ENCODE measurements at regions not wholly inside any gene's neighbourhood (a gene's known extent, or its start where the extent isn't known, plus 50 kb on each side); places are given as distances from the start of the nearest gene placed in this dataset.
"Not testable (repeated sequence)": the region's sequence is repeated elsewhere in the genome, so short reads cannot be mapped to it uniquely, and the experiment has no call there.

GRCh38 chr13:88144580-88144979, 473.4 kb downstream of the SLITRK5 start:
- no peak for DNase-seq (ENCODE audit: low spot score)
- in situ Hi-C loops (cut with HindIII; ENCODE audit: low sequenced_read_pairs) = no loop called here

- in situ Hi-C loops (cut with HindIII; ENCODE audit: low sequenced_read_pairs) = no loop called here
These were observed 482.2 kb downstream of the SLITRK5 start for GRCh38 chr13:88153353-88153752.

DNA sequence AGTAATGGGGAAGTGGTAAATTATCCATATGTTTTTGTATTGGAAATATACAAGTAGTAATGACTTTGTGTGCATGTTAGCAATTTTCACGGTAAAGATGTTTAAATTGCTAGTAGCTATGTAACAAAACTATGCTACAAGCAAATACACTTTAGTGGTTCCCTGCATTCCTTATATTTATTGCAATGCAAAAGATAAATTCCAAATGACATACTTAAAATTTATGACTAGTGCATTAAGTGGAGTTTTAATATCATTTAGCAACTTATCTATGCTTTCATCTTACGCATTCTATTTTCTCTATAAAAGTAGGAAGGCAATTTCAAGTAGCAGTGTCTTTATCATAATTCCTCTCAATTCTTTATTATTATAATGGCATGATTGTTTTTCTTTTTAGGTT, 482.8 kb downstream of the SLITRK5 start:
- in situ Hi-C loops (cut with HindIII; ENCODE audit: low sequenced_read_pairs) = no loop called here
- DNase-seq (ENCODE audit: low spot score) = no peak

More at GRCh38 chr13:88153353-88153752, 482.2 kb downstream of the SLITRK5 start:
- no peak for DNase-seq (ENCODE audit: low spot score)

- DNase-seq (ENCODE audit: low spot score) = no peak
- in situ Hi-C loops (cut with HindIII; ENCODE audit: low sequenced_read_pairs) = no loop called here
These were observed 491.0 kb downstream of the SLITRK5 start for GRCh38 chr13:88162076-88162702.

DNA sequence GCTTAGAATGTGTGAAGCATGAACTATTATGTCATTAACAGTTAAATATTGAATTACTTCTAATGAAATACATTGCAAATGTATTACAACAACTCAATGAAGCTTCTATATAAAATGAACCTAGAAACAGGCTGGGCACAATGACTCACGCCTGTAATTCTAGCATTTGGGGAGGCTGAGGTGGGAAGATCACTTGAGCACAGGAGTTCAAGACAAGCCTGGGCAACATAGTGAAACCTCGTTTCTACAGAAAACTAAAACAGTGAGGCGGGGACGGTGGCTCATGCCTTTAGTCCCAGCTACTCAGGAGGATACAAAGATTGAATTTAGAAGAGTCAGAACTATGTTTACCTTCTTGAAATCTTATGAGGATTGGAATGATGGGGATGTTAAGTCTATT, 505.1 kb downstream of the SLITRK5 start:
- in situ Hi-C loops (cut with HindIII; ENCODE audit: low sequenced_read_pairs) = no loop called here
- DNase-seq (ENCODE audit: low spot score) = no peak

GRCh38 chr13:88183440-88183839, 512.3 kb downstream of the SLITRK5 start:
- in situ Hi-C loops (cut with HindIII; ENCODE audit: low sequenced_read_pairs) = no loop called here
- no peak for DNase-seq (ENCODE audit: low spot score)

DNA sequence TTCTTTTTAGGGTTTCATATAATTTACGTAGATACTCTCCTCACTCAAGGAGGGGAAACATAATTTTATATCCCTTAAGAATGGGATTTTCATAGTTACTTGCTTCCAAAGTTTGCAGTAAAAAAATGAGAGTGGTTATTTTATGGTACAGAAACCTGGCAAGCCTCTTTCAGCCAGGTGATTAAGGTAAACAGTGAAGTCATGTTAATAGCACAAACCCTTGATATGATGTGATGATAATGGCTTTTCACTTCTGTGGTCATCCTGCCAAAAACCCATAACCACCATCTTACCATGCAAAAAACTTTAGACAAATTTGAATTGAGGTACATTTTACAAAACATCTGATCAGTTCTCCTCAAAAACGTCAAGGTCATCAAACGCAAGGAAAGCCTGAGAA, 517.8 kb downstream of the SLITRK5 start:
- in situ Hi-C loops (cut with HindIII; ENCODE audit: low sequenced_read_pairs) = no loop called here

DNA sequence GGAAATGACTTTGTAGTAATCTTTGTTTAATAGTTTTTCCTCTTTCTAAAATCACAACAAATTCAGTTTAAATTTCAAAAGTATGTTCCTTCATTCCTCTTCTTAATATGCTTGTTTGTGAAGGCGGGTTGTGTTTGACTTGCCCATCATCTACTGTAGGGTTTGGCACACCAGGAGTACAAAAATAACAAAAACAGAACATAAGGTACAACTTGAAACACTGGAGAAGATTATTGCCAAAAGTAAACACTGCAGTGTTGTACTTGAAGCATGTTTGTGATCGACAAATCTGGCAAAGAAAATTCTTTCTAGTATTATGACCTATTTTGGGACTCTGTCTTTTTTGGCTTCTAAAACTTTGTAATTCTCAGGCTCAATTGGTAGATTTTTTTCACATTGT, 518.6 kb downstream of the SLITRK5 start:
- in situ Hi-C loops (cut with HindIII; ENCODE audit: low sequenced_read_pairs) = no loop called here
- DNase-seq (ENCODE audit: low spot score) = peak; percentile 2

More for the DNA sequence above, 517.8 kb downstream of the SLITRK5 start:
- DNase-seq (ENCODE audit: low spot score) = no peak

DNA sequence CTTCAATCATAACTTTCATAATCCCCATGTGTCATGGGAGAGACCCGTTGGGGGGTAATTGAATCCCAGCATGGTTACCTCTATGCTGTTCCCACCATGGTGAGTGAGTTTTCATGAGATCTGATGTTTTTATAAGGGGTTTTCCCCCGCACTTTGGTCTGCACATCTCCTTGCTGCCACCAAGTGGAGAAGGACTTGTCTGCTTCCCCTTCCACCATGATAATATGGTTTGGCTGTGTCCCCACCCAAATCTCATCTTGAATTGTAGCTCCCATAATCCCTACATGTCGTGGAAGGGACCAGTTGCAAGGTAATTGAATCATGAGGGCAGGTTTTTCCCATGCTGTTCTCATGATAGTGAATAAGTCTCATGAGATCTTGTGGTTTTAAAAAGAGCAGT, 524.9 kb downstream of the SLITRK5 start:
- in situ Hi-C loops (cut with HindIII; ENCODE audit: low sequenced_read_pairs) = no loop called here
- DNase-seq (ENCODE audit: low spot score) = no peak

GRCh38 chr13:88217372-88217771, 546.2 kb downstream of the SLITRK5 start:
- no peak for DNase-seq (ENCODE audit: low spot score)
- in situ Hi-C loops (cut with HindIII; ENCODE audit: low sequenced_read_pairs) = no loop called here

- in situ Hi-C loops (cut with HindIII; ENCODE audit: low sequenced_read_pairs) = no loop called here
- DNase-seq (ENCODE audit: low spot score) = no peak
These were observed 546.7 kb downstream of the SLITRK5 start for GRCh38 chr13:88217883-88218282.

DNA sequence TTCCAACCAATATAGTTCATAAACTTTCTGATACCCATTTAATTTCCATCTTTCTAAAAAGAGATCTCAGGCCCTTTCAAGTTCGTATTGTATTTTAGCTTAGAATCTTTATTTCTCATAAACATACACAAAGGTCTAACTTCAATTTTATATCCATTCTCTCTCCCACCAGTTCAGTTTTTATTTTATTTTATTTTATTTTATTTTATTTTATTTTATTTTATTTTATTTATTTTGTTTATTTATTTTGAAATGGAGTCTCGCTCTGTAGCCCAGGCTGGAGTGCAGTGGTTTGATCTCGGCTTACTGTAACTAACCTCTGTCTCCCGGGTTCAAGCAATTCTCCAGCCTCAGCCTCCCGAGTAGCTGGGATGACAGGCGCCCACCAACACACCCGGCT, 552.8 kb downstream of the SLITRK5 start:
- DNase-seq (ENCODE audit: low spot score) = no peak
- in situ Hi-C loops (cut with HindIII; ENCODE audit: low sequenced_read_pairs) = no loop called here

DNA sequence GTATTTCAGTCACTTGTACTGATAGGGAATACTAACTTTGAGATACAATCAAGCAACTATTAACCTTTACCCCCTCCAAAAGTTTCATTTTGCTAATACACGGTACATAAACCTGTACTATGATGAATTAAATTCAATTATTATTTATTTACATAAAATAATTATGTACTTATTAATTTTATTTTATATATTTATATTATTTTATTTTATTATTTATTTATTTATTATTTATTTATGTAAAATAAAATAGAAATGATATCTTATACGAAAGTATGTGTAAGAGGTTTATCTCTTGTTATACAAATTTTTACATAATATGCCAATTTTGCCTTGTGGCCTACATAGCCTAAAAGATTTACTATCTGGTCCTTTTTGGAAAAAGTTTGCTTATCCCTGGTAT, 564.3 kb downstream of the SLITRK5 start:
- in situ Hi-C loops (cut with HindIII; ENCODE audit: low sequenced_read_pairs) = no loop called here

GRCh38 chr13:88246239-88246638, 575.1 kb downstream of the SLITRK5 start:
- in situ Hi-C loops (cut with HindIII; ENCODE audit: low sequenced_read_pairs) = no loop called here
- DNase-seq (ENCODE audit: low spot score) = no peak

More for the DNA sequence above, 564.3 kb downstream of the SLITRK5 start:
- no peak for DNase-seq (ENCODE audit: low spot score)

DNA sequence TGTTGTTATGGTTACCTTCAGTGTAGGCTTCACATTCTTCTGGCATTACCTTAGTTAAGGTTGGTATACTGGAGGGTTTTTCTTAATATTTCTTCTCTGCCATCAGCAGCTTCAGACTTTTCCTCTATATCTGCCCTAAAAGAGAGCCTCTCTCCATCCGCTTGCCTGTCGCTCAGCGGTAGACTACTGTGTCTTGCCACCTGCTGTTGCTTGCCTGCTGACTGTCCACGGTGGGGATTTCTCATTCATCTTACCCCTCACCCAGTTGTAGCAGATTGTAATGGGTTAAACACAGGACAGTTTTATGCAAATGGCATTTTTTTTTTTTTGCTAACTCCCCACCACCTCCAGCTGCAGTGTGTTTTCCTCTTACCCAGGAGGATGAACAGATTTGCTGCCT, 577.2 kb downstream of the SLITRK5 start:
- no peak for DNase-seq (ENCODE audit: low spot score)
- in situ Hi-C loops (cut with HindIII; ENCODE audit: low sequenced_read_pairs) = no loop called here

- in situ Hi-C loops (cut with HindIII; ENCODE audit: low sequenced_read_pairs) = no loop called here
These were observed 586.5 kb downstream of the SLITRK5 start for GRCh38 chr13:88257706-88258105.

DNA sequence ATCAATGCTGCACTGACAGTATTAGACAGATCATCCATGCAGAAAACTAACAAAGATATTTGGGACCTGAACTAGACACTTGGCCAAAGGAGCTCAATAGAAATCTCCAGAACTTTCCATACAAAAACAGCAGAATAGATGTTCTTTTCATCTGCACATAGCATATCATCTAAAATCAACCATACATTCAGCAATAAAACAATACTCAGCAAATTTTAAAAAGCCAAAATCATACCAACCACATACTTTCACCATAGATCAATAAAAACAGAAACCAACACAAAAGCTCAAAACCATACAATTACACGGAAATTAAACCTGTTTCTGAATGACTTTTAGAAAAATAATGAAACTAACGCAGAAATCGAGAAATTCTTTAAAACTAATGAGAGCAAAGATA, 592.6 kb downstream of the SLITRK5 start:
- DNase-seq (ENCODE audit: low spot score) = no peak

More at GRCh38 chr13:88257706-88258105, 586.5 kb downstream of the SLITRK5 start:
- no peak for DNase-seq (ENCODE audit: low spot score)

DNA sequence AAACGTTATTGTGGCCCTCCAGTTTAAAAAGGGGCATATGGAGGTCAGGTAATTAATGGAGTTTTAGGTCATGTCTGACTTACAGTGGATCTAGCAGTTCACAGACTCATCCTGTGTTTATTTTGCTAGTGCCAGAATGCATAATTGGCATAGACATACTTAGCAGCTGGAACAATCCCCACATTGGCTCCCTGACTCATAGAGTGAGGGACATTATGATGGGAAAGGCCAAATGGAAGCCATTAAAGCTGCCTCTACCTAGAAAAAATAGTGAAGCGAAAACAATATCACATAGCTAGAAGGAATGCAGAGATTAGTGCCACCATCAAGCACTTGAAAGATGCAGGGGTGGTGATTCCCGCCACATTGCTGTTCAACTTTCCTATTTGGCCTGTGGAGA, 610.7 kb downstream of the SLITRK5 start:
- DNase-seq (ENCODE audit: low spot score) = no peak
- in situ Hi-C loops (cut with HindIII; ENCODE audit: low sequenced_read_pairs) = no loop called here

More for the DNA sequence above, 592.6 kb downstream of the SLITRK5 start:
- in situ Hi-C loops (cut with HindIII; ENCODE audit: low sequenced_read_pairs) = no loop called here

DNA sequence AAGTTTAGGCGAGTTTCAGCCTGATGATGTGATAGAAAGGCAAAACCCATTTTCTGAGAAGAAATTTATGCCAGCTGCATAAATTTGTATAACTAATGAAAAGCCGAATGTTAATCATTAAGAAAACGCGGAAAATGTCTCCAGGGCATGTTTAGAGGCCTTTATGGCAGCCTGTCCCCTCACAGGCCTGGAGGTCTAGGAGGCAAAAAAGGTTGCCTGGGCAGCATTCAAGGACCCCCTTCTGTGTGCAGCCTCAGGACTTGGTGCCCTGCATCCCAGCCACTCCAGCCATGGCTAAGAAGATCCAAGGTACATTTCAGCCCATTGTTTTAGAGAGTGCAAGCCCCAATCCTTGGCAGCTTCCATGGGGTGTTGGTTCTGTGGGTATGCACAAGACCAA, 614.2 kb downstream of the SLITRK5 start:
- in situ Hi-C loops (cut with HindIII; ENCODE audit: low sequenced_read_pairs) = no loop called here
- no peak for DNase-seq (ENCODE audit: low spot score)

GRCh38 chr13:88288326-88288725, 617.2 kb downstream of the SLITRK5 start:
- in situ Hi-C loops (cut with HindIII; ENCODE audit: low sequenced_read_pairs) = no loop called here
- no peak for DNase-seq (ENCODE audit: low spot score)

GRCh38 chr13:88291731-88292130, 620.6 kb downstream of the SLITRK5 start:
- in situ Hi-C loops (cut with HindIII; ENCODE audit: low sequenced_read_pairs); DNase-seq (ENCODE audit: low spot score): not testable (repeated sequence)
